ENCODE measurements at regions not wholly inside any gene's neighbourhood (a gene's known extent, or its start where the extent isn't known, plus 50 kb on each side); places are given as distances from the start of the nearest gene placed in this dataset.

- no peak for TF ChIP-seq CTCF (conservative IDR thresholded peaks at IDR 0.05)
- H3K27ac ChIP-seq = no peak overlapping the region
These were observed 127.1 kb downstream of the SLC30A10 start for GRCh38 chr1:219801156-219801820.

GRCh38 chr1:219798283-219799030, 129.9 kb downstream of the SLC30A10 start:
- no peak for TF ChIP-seq CTCF (conservative IDR thresholded peaks at IDR 0.05)
- no peak overlapping the region for H3K27ac ChIP-seq

- H3K27ac ChIP-seq = no peak overlapping the region
- no peak for TF ChIP-seq CTCF (conservative IDR thresholded peaks at IDR 0.05)
These were observed 130.7 kb downstream of the SLC30A10 start for GRCh38 chr1:219797683-219798082.

- TF ChIP-seq CTCF (conservative IDR thresholded peaks at IDR 0.05) = no peak
- no peak overlapping the region for H3K27ac ChIP-seq
These were observed 131.3 kb downstream of the SLC30A10 start for GRCh38 chr1:219797009-219797408.

GRCh38 chr1:219795363-219795917, 132.9 kb downstream of the SLC30A10 start:
- no peak for TF ChIP-seq CTCF (conservative IDR thresholded peaks at IDR 0.05)
- H3K27ac ChIP-seq = no peak overlapping the region

GRCh38 chr1:219794085-219794743, 134.1 kb downstream of the SLC30A10 start:
- no peak overlapping the region for H3K27ac ChIP-seq
- TF ChIP-seq CTCF (conservative IDR thresholded peaks at IDR 0.05) = no peak
